K562 (cell line): ENCODE measurements at regions not wholly inside any gene's neighbourhood (a gene's known extent, or its start where the extent isn't known, plus 50 kb on each side); places are given as distances from the start of the nearest gene placed in this dataset.

Source experiments
- ATAC-seq: fragments of 200-7000 bp; cut with Tn5 transposase; 3 replicates; pipeline ENCODE4 v1.9.1; 2020; ENCODE audit warnings: moderate library complexity
- BruUV-seq: library from RNA; stranded (reverse); fragments of 400-500 nt; replicated peaks from 2 replicates; lab custom pipeline; 2021; lab: Mats Ljungman, UMichigan
- CTCF ChIA-PET: fragments of 300-600 bp; formaldehyde crosslinking; extraction: SDS; loops from one replicate; lab custom pipeline; 2021; ENCODE audit warnings: low intra/inter-chr PET ratio; lab: Yijun Ruan, JAX
- POLR2A ChIA-PET: fragments of 300-600, 350-650 bp; sonication (Branson Sonifier 250); formaldehyde crosslinking; extraction: SDS; loops from one replicate; lab custom pipeline; 2021; ENCODE audit warnings: antibody characterized with exemption, inconsistent platforms; lab: Yijun Ruan, JAX
- DNase-seq, 4 experiments: peaks; one replicate each; pipeline versions ENCODE4 v3.0.0 to v3.0.0-alpha.2; 2011 to 2018; ENCODE audit warnings: low spot score in 3 of 4, mixed read lengths in 3 of 4; ENCODE audit errors: extremely low read depth in 1 of 4
- FAIRE-seq: peaks from 2 replicates; lab custom pipeline; 2011; peaks lifted over from hg19 to GRCh38; lab: Jason Lieb, UNC
- H2AFZ ChIP-seq: 2 replicates; pipeline ENCODE4 v1.6.0; 2011; ENCODE audit warnings: low read depth, low read length, control low read depth, inconsistent platforms
- H3K27ac ChIP-seq: fragments of 200-600 bp; 3 replicates; pipeline ENCODE4 v1.8.0; 2011; ENCODE audit warnings: low read depth, mild to moderate bottlenecking, control low read depth, inconsistent platforms, low read length, moderate library complexity, mixed read lengths; ENCODE audit errors: extremely low read depth
- H3K27me3 ChIP-seq, 2 experiments: fragments of 300-600 bp in 1 of 2; 2 replicates in 1 of 2; 3 replicates in 1 of 2; pipeline versions ENCODE4 v1.6.0 to v1.8.0; 2011; ENCODE audit warnings: inconsistent platforms in 2 of 2, low read length in 2 of 2, mild to moderate bottlenecking in 1 of 2, mixed read lengths in 1 of 2, moderate library complexity in 1 of 2; ENCODE audit not compliant: control insufficient read depth in 2 of 2, insufficient read depth in 2 of 2
- H3K36me3 ChIP-seq: fragments of 300-600 bp; 3 replicates; pipeline ENCODE4 v1.8.0; 2011; ENCODE audit warnings: mild to moderate bottlenecking, low read length, inconsistent platforms; ENCODE audit not compliant: control insufficient read depth, insufficient read depth
- H3K4me1 ChIP-seq, 2 experiments: fragments of 200-600 bp in 1 of 2; replicated peaks in 1 of 2; 2 replicates in 1 of 2; 3 replicates in 1 of 2; pipeline versions ENCODE4 v1.5.1 to v1.8.0; 2011; ENCODE audit warnings: inconsistent platforms in 2 of 2, low read length in 2 of 2, mild to moderate bottlenecking in 1 of 2, mixed read lengths in 1 of 2, moderate library complexity in 1 of 2; ENCODE audit not compliant: control insufficient read depth in 2 of 2, insufficient read depth in 2 of 2
- H3K4me2 ChIP-seq: 2 replicates; pipeline ENCODE4 v1.6.1; 2011; ENCODE audit warnings: low read length, control low read depth, inconsistent platforms, mixed read lengths; ENCODE audit not compliant: insufficient read depth
- H3K4me3 ChIP-seq: fragments of 200-600 bp; sonication (generic), shearing (Covaris generic); 2 replicates; pipeline ENCODE4 v1.5.1; 2016; ENCODE audit warnings: control low read depth, inconsistent platforms
- H3K79me2 ChIP-seq: fragments of 200-600 bp; 3 replicates; pipeline ENCODE4 v1.8.0; 2011; ENCODE audit warnings: low read length, inconsistent platforms; ENCODE audit not compliant: control insufficient read depth, insufficient read depth
- H3K9ac ChIP-seq, 2 experiments: 2 replicates each; pipeline versions ENCODE4 v1.6.0 to v1.6.1; 2011; ENCODE audit warnings: low read depth in 2 of 2, low read length in 2 of 2, control low read depth in 1 of 2, inconsistent platforms in 1 of 2, mild to moderate bottlenecking in 1 of 2, mixed read lengths in 1 of 2; ENCODE audit not compliant: insufficient read depth in 1 of 2
- H3K9me1 ChIP-seq: one replicate; pipeline ENCODE4 v1.6.0; 2011; ENCODE audit warnings: inconsistent platforms, mild to moderate bottlenecking, low read length, moderate library complexity; ENCODE audit not compliant: control insufficient read depth, insufficient read depth
- H3K9me3 ChIP-seq: replicated peaks from 2 replicates; pipeline ENCODE4 v1.5.1; 2011; ENCODE audit warnings: low read depth, low read length, inconsistent platforms; ENCODE audit not compliant: control insufficient read depth, insufficient read depth
- H4K20me1 ChIP-seq: replicated peaks from 2 replicates; pipeline ENCODE4 v1.6.1; 2011; ENCODE audit warnings: low read length, inconsistent platforms, mixed read lengths; ENCODE audit not compliant: control insufficient read depth, insufficient read depth
- BCL6 ChIP-seq: fragments of 250-450 bp; sonication (Bioruptor Pico); IDR thresholded peaks from 2 replicates; pipeline ENCODE4 v1.4.0; 2020
- CHD2 ChIP-seq: IDR thresholded peaks from 2 replicates; pipeline ENCODE4 v1.6.1; 2011; ENCODE audit warnings: low read depth, low read length
- DACH1 ChIP-seq: fragments of 450-650 bp; IDR thresholded peaks from 2 replicates; pipeline ENCODE4 v1.6.1; 2018; ENCODE audit not compliant: partially characterized antibody
- ELF4 ChIP-seq: fragments of 450-650 bp; formaldehyde crosslinking; IDR thresholded peaks from 2 replicates; pipeline ENCODE4 v1.4.0; 2022; ENCODE audit warnings: missing genetic modification characterization
- HCFC1 ChIP-seq: IDR thresholded peaks from 2 replicates; pipeline ENCODE4 v1.6.1; 2012; ENCODE audit warnings: low read depth, low read length, improper control_type of control experiment
- ILF3 ChIP-seq: fragments of 450-650 bp; IDR thresholded peaks from 2 replicates; pipeline ENCODE4 v1.6.1; 2018; ENCODE audit warnings: antibody characterized with exemption, mild to moderate bottlenecking, moderate library complexity, borderline replicate concordance
- MYBL2 ChIP-seq, 2 experiments: fragments of 450-650 bp in 1 of 2; sonication (generic) in 1 of 2; formaldehyde crosslinking in 1 of 2; IDR thresholded peaks; 2 replicates each; pipeline versions ENCODE4 v1.6.1 to v1.8.1; 2017 to 2022; ENCODE audit warnings: borderline replicate concordance in 1 of 2, inconsistent platforms in 1 of 2, low read depth in 1 of 2, mild to moderate bottlenecking in 1 of 2, missing genetic modification reagents in 1 of 2, moderate library complexity in 1 of 2
- RBBP5 ChIP-seq: fragments of 200-600 bp; sonication (generic); IDR thresholded peaks from 2 replicates; pipeline ENCODE4 v1.6.1; 2012; ENCODE audit warnings: borderline replicate concordance, mild to moderate bottlenecking, low read length, control low read depth, inconsistent platforms; ENCODE audit not compliant: insufficient read depth, poor library complexity, severe bottlenecking
- RNF219 ChIP-seq: fragments of 250-450 bp; sonication (Bioruptor Pico); IDR thresholded peaks from 2 replicates; pipeline ENCODE4 v1.5.0; 2022; ENCODE audit warnings: mild to moderate bottlenecking
- SMAD1 ChIP-seq: fragments of 150-350 bp; IDR thresholded peaks from 2 replicates; pipeline ENCODE4 v1.6.1; 2014; ENCODE audit warnings: low read length, low read depth; ENCODE audit not compliant: partially characterized antibody
- TFAP4 ChIP-seq: sonication (generic); formaldehyde crosslinking; IDR thresholded peaks from 2 replicates; pipeline ENCODE4 v1.8.0; 2022; ENCODE audit warnings: missing genetic modification reagents, mild to moderate bottlenecking, moderate library complexity, borderline replicate concordance
- ZNF76 ChIP-seq: fragments of 250-450 bp; sonication (Bioruptor Pico); IDR thresholded peaks from 2 replicates; pipeline ENCODE4 v1.4.0; 2020; ENCODE audit warnings: mild to moderate bottlenecking, moderate library complexity, borderline replicate concordance
- ZSCAN32 ChIP-seq: fragments of 450-650 bp; formaldehyde crosslinking; IDR thresholded peaks from 2 replicates; pipeline ENCODE4 v1.4.0; 2020; ENCODE audit warnings: mild to moderate bottlenecking, moderate library complexity
- WGBS: fragments of 100-300 bp; shearing (Covaris generic); methylation state at CpG from one replicate; pipeline ENCODE4 v1.1.6; 2016; ENCODE audit warnings: low coverage, mixed read lengths; ENCODE audit not compliant: insufficient coverage; ENCODE audit errors: missing lambda C conversion rate; 5-methylcytosine and 5-hydroxymethylcytosine counted together
- in situ Hi-C: fragments of 300-500 bp; cut with MboI; formaldehyde crosslinking; loops from 4 replicates; pipeline ENCODE4 v1.15.0; 2018; ENCODE audit warnings: inconsistent platforms, mixed read lengths
- intact Hi-C: fragments of 100-400 bp; cut with micrococcal nuclease; formaldehyde crosslinking; loops from 2 replicates; pipeline ENCODE4 v1.14.2; 2022

GRCh38 chr2:4915357-4915756, 776.8 kb upstream of the SOX11 start:
- Histone ChIP-seq H3K79me2 (no peaks in the 10 kb centered on the region), H3K4me1 (no peaks in the 10 kb centered on the region), H3K9me1 (no peaks in the 10 kb centered on the region), H3K27ac (no peak overlapping the region), H2AFZ (no peak overlapping the region), H3K9ac (no peak overlapping the region), H3K36me3 (no peaks in the 10 kb centered on the region), H3K27me3 (no peaks in the 10 kb centered on the region), H3K4me3 (no peak overlapping the region), H4K20me1 (no peaks in the 10 kb centered on the region), H3K4me2 (no peak overlapping the region), H3K9me3 (no peaks in the 10 kb centered on the region)
- intact Hi-C loops (no loop called here), in situ Hi-C loops (no loop called here)
- POLR2A ChIA-PET = no interaction called here
- CTCF ChIA-PET = no interaction called here
- TF ChIP-seq MYBL2 (IDR thresholded peaks at IDR 0.05; ENCODE audit: low read depth) (no peak), MYBL2 (CRISPR knock-in tag; IDR thresholded peaks at IDR 0.05; ENCODE audit: borderline replicate concordance) (no peak), ZNF76 (CRISPR knock-in tag) (no peak), RNF219 (no peak), RBBP5 (no peak), ZSCAN32 (CRISPR knock-in tag) (no peak), HCFC1 (no peak), ELF4 (CRISPR knock-in tag) (no peak), TFAP4 (CRISPR knock-in tag) (no peak), CHD2 (no peak), SMAD1 (no peak), BCL6 (CRISPR knock-in tag) (no peak), DACH1 (no peak), ILF3 (no peak)
- no peak for ATAC-seq
- DNase-seq = no peak
- BruUV-seq = no TSS peak
- WGBS = 0% methylated on average over 2 of the region's 2 CpGs
- no peak for FAIRE-seq
